GM18520 (cell line): ENCODE measurements at regions not wholly inside any gene's neighbourhood (a gene's known extent, or its start where the extent isn't known, plus 50 kb on each side); places are given as distances from the start of the nearest gene placed in this dataset.

ENCODE experiments used
- ATAC-seq: cut with Tn5 transposase; IDR thresholded peaks from one replicate; pipeline ENCODE4 v1.9.1; 2021; ENCODE audit not compliant: unreplicated experiment

DNA sequence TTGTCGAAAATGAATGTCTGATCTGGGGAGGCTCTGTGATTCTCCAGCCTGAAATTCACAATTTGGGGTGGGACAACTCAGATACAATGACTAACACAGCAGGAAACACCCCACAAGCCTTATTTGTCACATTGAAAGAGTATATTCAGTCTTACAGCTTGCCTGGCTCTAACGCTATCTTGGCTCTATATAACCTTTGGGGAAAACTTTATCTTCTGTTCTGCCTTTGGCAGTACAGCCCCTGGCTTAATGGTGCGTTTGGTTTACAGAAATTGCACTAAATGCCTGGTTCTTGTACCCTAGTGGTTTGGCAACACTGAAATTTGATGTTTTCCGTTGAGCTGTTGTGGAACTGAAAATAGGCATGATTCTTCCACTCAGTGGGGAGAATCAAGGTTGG lies 178.1 kb upstream of the VEGFC start:
- ATAC-seq = no peak

GRCh38 chr4:176971576-176972115 lies 178.9 kb upstream of the VEGFC start:
- no peak for ATAC-seq

DNA sequence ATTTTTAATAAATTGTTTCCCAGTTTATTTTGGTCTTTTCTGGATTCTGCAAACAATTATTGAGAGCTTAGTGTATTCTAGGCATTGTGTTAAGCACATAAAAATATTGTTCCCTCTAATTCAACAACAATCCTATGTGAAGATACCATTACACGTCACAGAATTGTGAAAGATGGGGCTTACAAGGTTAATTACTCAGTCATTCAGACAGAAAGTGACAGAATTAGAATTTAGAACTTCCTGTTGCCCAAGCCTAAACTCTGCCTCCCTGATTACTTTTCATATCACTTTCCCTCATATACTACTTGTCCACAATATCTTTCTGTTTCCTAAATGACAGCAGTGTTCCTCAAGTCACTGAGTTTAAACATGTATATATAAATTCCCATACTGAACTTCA lies 186.7 kb upstream of the VEGFC start:
- ATAC-seq = no peak

- ATAC-seq = no peak
These were observed 188.4 kb upstream of the VEGFC start for GRCh38 chr4:176981074-176981473.

DNA sequence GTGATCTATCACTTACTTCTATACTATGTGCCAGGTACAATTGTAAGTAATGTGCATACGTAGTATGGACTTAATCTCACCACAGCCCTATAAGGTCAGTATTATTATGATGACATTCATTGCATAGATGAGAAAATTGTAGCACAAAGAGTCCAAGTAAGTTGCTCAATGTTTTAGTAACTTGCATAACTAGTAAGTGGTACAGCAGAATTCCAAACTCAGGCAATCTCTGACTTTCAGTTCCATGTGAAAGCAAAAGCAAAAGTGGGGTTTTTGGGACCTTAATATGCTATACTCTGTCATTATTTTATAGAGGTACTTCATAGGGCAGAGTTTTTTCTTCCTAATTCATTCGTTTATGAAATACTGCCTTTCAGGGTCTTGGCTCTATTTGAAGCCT lies 188.8 kb upstream of the VEGFC start:
- no peak for ATAC-seq

DNA sequence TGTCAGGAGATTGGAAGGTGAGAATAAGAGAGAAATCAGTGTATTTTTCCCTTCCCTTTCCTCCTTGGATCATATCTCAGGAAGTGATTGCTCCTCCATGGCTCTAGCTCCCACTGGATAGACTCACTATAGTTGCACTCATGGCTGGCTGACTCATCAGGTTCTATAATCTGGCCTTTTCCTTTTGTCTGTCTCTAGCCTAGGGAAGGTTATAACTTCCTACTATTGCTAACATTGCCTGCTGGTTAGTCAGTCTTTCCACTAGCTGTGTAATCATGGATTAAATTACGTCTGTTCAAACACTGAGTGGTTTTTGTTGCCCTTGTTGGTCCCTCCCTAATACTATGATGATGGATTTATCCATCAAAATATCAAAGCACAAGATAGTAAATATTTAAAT lies 195.5 kb upstream of the VEGFC start:
- ATAC-seq = no peak

GRCh38 chr4:176989186-176989585 lies 196.5 kb upstream of the VEGFC start:
- no peak for ATAC-seq

- no peak for ATAC-seq
These were observed 207.3 kb upstream of the VEGFC start for GRCh38 chr4:176999935-177000543.

- no peak for ATAC-seq
These were observed 208.8 kb upstream of the VEGFC start for GRCh38 chr4:177001271-177002175.

DNA sequence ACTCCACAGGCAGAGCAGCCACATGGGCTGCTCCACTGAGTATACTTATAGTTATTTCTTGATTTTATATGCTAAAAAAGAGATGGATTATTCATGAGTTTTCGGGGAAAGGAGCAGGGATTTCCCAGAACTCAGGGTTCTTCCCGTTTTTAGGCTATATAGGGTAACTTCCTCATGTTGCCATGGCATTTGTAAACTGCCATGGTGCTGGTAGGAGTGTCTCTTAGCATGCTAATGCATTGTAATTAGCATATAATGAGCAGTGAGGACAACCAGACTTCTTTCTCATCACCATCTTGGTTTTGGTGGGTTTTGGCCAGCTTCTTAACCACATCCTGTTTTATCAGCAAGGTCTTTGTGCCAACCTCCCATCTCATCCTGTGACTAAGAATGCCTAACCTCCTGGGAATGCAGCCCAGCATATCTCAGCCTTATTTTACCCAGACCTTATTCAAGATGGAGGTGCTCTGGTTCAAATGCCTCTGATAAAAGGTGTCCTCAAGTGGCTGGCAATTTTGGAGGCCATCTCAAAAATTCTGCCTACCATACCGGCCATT lies 213.0 kb upstream of the VEGFC start:
- peak; percentile 29 for ATAC-seq

- ATAC-seq = peak; percentile 20
These were observed 213.6 kb upstream of the VEGFC start for GRCh38 chr4:177006331-177006730.

DNA sequence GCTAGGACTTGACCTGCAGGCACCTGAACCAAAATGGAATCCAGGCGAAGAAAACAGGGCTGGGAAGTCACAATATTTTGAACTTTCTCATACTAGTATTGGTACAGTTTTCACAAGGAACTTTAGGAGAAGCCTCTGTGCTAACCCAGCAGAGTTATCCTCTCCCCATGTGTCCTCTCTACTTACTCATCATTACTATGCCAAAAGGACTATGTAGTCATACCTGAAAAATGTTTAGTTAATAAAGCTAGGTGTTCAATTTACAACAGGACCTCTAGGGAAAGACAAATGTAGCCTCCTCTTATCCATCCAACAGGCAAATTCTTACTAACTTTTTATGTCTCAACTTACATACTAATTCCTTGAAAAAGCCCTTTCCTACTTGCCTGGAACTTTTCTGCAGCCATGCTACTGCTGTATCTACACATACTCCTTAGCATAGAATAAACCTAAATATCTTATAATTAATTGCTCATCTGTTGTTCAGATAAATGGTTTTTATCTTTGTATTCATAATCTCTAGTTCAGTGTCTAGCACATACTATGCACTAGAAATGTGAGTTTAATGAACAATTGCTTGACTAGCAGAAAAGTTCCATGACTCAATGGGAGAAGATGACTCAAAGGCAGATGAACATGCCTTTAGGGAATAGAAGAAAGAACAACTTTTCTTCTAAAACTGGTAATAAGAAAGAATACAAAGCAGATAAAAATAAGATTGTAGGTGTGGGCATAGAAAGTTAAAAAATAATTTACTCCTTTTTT lies 215.5 kb upstream of the VEGFC start:
- ATAC-seq = no peak

- ATAC-seq = no peak
These were observed 216.2 kb upstream of the VEGFC start for GRCh38 chr4:177008836-177009501.

DNA sequence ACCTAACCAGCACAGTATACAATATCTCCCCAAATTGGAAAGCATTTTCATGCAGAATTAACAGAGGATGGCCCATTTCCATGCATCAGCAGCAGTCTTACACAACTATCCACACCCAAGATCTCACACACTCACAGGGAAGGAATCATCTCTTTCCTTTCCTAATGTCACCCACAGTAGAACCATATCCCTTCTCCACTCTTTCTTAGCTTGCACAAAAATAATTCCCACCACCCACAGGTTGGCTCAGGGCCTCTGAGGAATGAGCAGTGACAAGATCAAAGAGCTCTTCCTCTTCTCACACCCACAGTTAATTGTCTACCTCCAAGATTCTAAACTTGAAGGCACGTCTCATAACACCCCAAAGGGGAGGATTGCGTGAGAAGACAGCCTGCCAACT lies 217.7 kb upstream of the VEGFC start:
- ATAC-seq = no peak

DNA sequence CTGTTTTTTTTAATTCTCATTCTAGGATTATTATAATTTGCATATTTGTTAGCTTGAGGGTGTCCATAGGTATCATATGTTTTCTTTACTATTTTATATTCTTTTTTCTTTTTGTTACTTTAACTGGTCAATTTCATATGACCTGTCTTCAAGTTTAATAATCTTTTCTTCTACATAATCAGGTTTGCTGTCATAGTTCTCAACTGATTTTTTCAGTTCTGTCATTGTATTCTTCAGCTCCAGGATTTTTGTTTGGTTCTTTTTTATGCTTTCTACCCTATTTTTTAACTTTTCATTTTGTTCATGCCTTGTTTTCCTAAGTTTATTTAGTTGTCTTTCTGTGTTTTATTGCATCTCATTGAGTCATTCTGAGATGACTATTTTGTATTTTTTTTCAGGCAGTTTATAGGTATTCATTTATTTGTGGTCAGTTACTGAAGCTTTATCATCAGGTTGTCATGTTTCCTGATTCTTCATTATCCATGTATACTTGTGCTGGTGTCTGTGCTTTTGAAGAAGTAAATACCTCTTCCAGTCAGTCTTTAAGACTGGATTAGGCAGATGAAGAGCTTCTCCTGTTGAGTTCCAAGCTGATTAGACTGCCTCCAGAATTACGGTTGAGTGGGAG lies 220.3 kb upstream of the VEGFC start:
- no peak for ATAC-seq

DNA sequence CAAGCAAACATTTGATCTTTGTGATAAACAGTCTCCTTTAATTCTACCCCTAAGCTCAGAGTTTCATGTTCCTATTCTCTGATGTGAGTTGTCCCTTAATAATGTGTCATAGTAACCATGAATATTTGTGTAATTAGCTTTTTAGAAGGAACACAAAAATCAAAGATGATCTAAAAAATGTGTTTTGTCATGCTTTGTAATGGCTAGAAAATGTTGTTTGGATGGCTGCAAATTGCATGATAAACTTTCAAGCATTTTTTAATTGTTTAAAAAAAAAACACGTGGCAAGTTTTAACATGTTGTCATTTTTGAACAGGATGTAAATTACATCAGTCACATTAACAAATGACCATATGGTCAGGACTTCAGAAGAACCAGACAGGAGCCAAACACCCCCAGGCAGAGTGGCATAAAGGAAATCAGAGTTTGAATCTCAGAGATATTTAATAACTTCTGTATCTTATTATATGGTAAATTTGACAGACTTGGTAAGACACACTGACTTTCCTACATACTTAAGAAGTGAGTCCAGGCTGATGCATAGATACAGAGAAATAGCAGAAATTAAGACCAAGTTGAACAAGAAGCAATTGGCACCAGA lies 223.9 kb upstream of the VEGFC start:
- no peak for ATAC-seq

- no peak for ATAC-seq
These were observed 231.2 kb upstream of the VEGFC start for GRCh38 chr4:177023951-177024350.

DNA sequence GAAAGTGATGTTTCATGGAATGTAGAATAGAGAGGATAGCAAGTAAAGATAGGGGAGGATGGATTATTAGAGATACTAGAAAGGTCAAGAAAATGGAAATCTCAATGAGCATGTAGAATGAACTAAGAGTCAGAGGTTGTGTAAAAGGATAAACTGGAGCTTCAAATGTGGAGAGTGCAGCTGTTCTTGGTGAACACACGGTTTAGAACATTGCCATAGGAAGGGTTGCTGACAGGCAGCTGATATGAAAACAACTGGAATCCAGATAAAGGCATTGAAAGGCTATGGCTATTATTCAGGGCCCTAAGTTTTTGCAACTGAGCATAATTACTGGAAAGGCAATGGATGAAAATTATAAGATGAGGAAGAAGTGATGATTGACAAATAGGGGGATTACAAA lies 239.6 kb upstream of the VEGFC start:
- ATAC-seq = no peak

DNA sequence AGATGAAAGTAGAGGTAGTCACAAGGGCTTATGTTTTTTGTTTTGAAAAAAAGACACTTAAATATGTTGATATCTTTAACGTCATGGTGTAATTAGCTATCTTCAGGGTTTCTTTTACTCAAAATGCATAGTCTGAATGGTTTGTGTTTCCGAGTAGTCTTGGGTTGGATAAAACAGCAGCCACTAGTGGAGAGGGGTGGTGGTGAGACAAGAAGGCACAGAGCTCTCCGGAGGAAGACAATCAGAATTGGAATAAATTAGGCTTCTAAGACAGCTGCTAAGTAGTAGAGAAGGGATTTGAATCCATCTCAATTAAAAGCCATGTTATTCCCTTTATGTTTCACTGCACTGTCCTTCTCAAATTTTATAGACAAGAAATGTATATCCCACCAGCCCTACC lies 240.4 kb upstream of the VEGFC start:
- no peak for ATAC-seq

- no peak for ATAC-seq
These were observed 240.9 kb upstream of the VEGFC start for GRCh38 chr4:177033632-177034031.
